WTC11 (cell line): ENCODE measurements at regions not wholly inside any gene's neighbourhood (a gene's known extent, or its start where the extent isn't known, plus 50 kb on each side); places are given as distances from the start of the nearest gene placed in this dataset.

Source experiments
- ATAC-seq: fragments of 200-7000 bp; cut with Tn5 transposase; 2 replicates; pipeline ENCODE4 v1.10.0; 2021; ENCODE audit warnings: mild to moderate bottlenecking, moderate library complexity
- CTCF ChIA-PET: fragments of 300-600 bp; sonication (Branson Sonifier 250); formaldehyde crosslinking; loops from one replicate; lab custom pipeline; 2021; ENCODE audit warnings: antibody characterized with exemption; lab: Charles Lee
- POLR2A ChIA-PET: fragments of 350-600 bp; sonication (Branson Sonifier 250); formaldehyde crosslinking; loops from one replicate; lab custom pipeline; 2021; ENCODE audit warnings: antibody characterized with exemption; lab: Charles Lee
- DNase-seq: peaks from one replicate; pipeline ENCODE4 v3.0.0; 2021; ENCODE audit warnings: low spot score
- H3K27ac Mint-ChIP-seq: 2 replicates; pipeline ENCODE4 v1.8.0; 2021; ENCODE audit warnings: mixed read lengths
- H3K27me3 Mint-ChIP-seq: 2 replicates; pipeline ENCODE4 v1.8.0; 2021; ENCODE audit warnings: low read depth, mild to moderate bottlenecking, moderate library complexity, mixed read lengths
- H3K36me3 Mint-ChIP-seq: 2 replicates; pipeline ENCODE4 v1.8.0; 2021; ENCODE audit warnings: mixed read lengths
- H3K4me1 Mint-ChIP-seq: 2 replicates; pipeline ENCODE4 v1.8.0; 2022; ENCODE audit warnings: mixed read lengths
- H3K4me3 Mint-ChIP-seq: 2 replicates; pipeline ENCODE4 v1.8.0; 2021; ENCODE audit warnings: mild to moderate bottlenecking, moderate library complexity, mixed read lengths
- H3K9me3 Mint-ChIP-seq: 2 replicates; pipeline ENCODE4 v1.8.0; 2021; ENCODE audit warnings: mixed read lengths
- GRHL2 ChIP-seq: fragments of 250-450 bp; sonication (Bioruptor Pico); IDR thresholded peaks from 2 replicates; pipeline ENCODE4 v1.8.0; 2022; ENCODE audit warnings: mild to moderate bottlenecking, moderate library complexity; ENCODE audit not compliant: insufficient replicate concordance, severe bottlenecking
- HMGA2 ChIP-seq: fragments of 250-450 bp; sonication (Bioruptor Pico); IDR thresholded peaks from 2 replicates; pipeline ENCODE4 v1.4.0; 2021; ENCODE audit warnings: mild to moderate bottlenecking, moderate library complexity
- MXD4 ChIP-seq: fragments of 250-450 bp; sonication (Bioruptor Pico); IDR thresholded peaks from 2 replicates; pipeline ENCODE4 v1.8.0; 2021; ENCODE audit warnings: mild to moderate bottlenecking, moderate library complexity, borderline replicate concordance
- OVOL2 ChIP-seq: fragments of 250-450 bp; sonication (Bioruptor Pico); IDR thresholded peaks from 2 replicates; pipeline ENCODE4 v1.9.0; 2021; ENCODE audit warnings: mild to moderate bottlenecking, borderline replicate concordance
- RELA ChIP-seq: sonication (generic); formaldehyde crosslinking; IDR thresholded peaks from 2 replicates; pipeline ENCODE4 v1.8.1; 2022; ENCODE audit warnings: missing genetic modification reagents, mild to moderate bottlenecking, borderline replicate concordance
- SMAD3 ChIP-seq: sonication (generic); formaldehyde crosslinking; IDR thresholded peaks from 2 replicates; pipeline ENCODE4 v1.8.0; 2022; ENCODE audit warnings: missing genetic modification reagents, mild to moderate bottlenecking, borderline replicate concordance
- TEAD1 ChIP-seq: sonication (generic); formaldehyde crosslinking; IDR thresholded peaks from 2 replicates; pipeline ENCODE4 v1.8.0; 2022; ENCODE audit warnings: mild to moderate bottlenecking, missing genetic modification reagents
- ZNF396 ChIP-seq: fragments of 250-450 bp; sonication (Bioruptor Pico); IDR thresholded peaks from 2 replicates; pipeline ENCODE4 v1.8.0; 2021; ENCODE audit warnings: mild to moderate bottlenecking, moderate library complexity, borderline replicate concordance
- TF ChIP-seq, protein P1 (sequence below): sonication (generic); formaldehyde crosslinking; IDR thresholded peaks from 2 replicates; pipeline ENCODE4 v1.8.0; 2022; ENCODE audit warnings: mild to moderate bottlenecking, missing genetic modification reagents
- TF ChIP-seq, protein P2 (sequence below): fragments of 250-450 bp; sonication (Bioruptor Pico); conservative IDR thresholded peaks from 2 replicates; pipeline ENCODE4 v1.9.0; 2021; ENCODE audit warnings: mild to moderate bottlenecking
- TF ChIP-seq, protein P3 (sequence below): sonication (generic); formaldehyde crosslinking; IDR thresholded peaks from 2 replicates; pipeline ENCODE4 v1.8.1; 2022; ENCODE audit warnings: low read depth, missing genetic modification reagents, borderline replicate concordance
- TF ChIP-seq, protein P4 (sequence below): fragments of 250-450 bp; sonication (Bioruptor Pico); IDR thresholded peaks from 2 replicates; pipeline ENCODE4 v1.9.0; 2021; ENCODE audit warnings: moderate library complexity, mild to moderate bottlenecking, inconsistent platforms, borderline replicate concordance
- TF ChIP-seq, protein P5 (sequence below): fragments of 250-450 bp; sonication (Bioruptor Pico); IDR thresholded peaks from 2 replicates; pipeline ENCODE4 v1.9.0; 2021; ENCODE audit warnings: mild to moderate bottlenecking
- TF ChIP-seq, protein P6 (sequence below): sonication (generic); formaldehyde crosslinking; IDR thresholded peaks from 2 replicates; pipeline ENCODE4 v1.8.1; 2022; ENCODE audit warnings: mild to moderate bottlenecking, moderate library complexity, missing genetic modification reagents
- TF ChIP-seq, protein P7 (sequence below): sonication (generic); formaldehyde crosslinking; IDR thresholded peaks from 2 replicates; pipeline ENCODE4 v1.8.0; 2022; ENCODE audit warnings: mild to moderate bottlenecking, missing genetic modification reagents

- no peak for TF ChIP-seq HMGA2 (CRISPR knock-in tag)
- no peak for TF ChIP-seq ZNF396 (CRISPR knock-in tag)
- no peak for TF ChIP-seq SMAD3 (CRISPR knock-in tag)
Observed at GRCh38 chr12:33253178-33253577, 186.4 kb downstream of the SYT10 start (continued).

- Mint-ChIP-seq H3K4me3 (no peak overlapping the region), H3K9me3 (no peaks in the 10 kb centered on the region), H3K27ac (no peak overlapping the region), H3K4me1 (peaks cover 14% of the 10 kb centered on the region), H3K36me3 (no peaks in the 10 kb centered on the region), H3K27me3 (no peaks in the 10 kb centered on the region)
- POLR2A ChIA-PET = no interaction called here
- TF ChIP-seq, protein P1, sequence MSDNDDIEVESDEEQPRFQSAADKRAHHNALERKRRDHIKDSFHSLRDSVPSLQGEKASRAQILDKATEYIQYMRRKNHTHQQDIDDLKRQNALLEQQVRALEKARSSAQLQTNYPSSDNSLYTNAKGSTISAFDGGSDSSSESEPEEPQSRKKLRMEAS (CRISPR knock-in tag) = no peak
- TF ChIP-seq, protein P2, sequence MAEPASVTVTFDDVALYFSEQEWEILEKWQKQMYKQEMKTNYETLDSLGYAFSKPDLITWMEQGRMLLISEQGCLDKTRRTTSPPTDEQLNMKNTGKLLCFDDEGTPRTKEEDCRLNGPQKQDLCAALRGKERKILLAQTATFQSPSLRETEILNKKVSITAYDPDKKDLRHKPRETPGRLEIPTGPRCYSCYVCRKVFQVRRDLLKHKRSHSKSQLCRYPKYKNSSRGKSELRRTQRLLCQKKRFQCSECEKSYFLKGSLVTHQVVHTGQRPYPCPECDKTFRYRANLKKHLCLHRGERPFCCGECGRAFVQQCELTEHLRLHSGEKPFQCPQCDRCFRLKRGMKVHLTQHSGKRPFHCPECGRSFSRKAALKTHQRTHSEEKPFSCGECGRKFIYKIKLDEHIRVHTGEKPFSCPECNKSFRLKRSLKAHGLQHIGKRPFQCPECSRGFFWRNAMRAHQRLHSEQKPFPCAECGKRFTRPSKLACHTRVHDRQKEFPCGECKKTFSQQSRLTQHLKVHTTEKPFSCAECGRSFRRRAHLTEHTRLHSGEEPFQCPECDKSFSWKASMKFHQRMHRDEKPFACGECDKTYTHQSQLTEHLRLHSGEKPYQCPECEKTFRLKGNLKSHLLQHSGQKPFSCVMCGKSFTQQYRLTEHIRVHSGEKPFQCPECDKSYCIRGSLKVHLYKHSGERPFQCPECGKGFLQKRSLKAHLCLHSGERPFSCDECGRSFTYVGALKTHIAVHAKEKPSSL (CRISPR knock-in tag) = no peak
- TF ChIP-seq OVOL2 (no peak), MXD4 (CRISPR knock-in tag) (no peak), GRHL2 (CRISPR knock-in tag) (no peak), RELA (no peak), TEAD1 (CRISPR knock-in tag) (no peak)
- TF ChIP-seq, protein P3, sequence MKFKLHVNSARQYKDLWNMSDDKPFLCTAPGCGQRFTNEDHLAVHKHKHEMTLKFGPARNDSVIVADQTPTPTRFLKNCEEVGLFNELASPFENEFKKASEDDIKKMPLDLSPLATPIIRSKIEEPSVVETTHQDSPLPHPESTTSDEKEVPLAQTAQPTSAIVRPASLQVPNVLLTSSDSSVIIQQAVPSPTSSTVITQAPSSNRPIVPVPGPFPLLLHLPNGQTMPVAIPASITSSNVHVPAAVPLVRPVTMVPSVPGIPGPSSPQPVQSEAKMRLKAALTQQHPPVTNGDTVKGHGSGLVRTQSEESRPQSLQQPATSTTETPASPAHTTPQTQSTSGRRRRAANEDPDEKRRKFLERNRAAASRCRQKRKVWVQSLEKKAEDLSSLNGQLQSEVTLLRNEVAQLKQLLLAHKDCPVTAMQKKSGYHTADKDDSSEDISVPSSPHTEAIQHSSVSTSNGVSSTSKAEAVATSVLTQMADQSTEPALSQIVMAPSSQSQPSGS (CRISPR knock-in tag) = no peak
- TF ChIP-seq, protein P4, sequence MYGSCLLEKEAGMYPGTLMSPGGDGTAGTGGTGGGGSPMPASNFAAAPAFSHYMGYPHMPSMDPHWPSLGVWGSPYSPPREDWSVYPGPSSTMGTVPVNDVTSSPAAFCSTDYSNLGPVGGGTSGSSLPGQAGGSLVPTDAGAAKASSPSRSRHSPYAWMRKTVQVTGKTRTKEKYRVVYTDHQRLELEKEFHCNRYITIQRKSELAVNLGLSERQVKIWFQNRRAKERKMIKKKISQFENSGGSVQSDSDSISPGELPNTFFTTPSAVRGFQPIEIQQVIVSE = no peak
- TF ChIP-seq, protein P5, sequence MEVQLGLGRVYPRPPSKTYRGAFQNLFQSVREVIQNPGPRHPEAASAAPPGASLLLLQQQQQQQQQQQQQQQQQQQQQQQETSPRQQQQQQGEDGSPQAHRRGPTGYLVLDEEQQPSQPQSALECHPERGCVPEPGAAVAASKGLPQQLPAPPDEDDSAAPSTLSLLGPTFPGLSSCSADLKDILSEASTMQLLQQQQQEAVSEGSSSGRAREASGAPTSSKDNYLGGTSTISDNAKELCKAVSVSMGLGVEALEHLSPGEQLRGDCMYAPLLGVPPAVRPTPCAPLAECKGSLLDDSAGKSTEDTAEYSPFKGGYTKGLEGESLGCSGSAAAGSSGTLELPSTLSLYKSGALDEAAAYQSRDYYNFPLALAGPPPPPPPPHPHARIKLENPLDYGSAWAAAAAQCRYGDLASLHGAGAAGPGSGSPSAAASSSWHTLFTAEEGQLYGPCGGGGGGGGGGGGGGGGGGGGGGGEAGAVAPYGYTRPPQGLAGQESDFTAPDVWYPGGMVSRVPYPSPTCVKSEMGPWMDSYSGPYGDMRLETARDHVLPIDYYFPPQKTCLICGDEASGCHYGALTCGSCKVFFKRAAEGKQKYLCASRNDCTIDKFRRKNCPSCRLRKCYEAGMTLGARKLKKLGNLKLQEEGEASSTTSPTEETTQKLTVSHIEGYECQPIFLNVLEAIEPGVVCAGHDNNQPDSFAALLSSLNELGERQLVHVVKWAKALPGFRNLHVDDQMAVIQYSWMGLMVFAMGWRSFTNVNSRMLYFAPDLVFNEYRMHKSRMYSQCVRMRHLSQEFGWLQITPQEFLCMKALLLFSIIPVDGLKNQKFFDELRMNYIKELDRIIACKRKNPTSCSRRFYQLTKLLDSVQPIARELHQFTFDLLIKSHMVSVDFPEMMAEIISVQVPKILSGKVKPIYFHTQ (CRISPR knock-in tag) = no peak
- TF ChIP-seq, protein P6, sequence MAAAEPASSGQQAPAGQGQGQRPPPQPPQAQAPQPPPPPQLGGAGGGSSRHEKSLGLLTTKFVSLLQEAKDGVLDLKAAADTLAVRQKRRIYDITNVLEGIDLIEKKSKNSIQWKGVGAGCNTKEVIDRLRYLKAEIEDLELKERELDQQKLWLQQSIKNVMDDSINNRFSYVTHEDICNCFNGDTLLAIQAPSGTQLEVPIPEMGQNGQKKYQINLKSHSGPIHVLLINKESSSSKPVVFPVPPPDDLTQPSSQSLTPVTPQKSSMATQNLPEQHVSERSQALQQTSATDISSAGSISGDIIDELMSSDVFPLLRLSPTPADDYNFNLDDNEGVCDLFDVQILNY (CRISPR knock-in tag) = no peak
- TF ChIP-seq, protein P7, sequence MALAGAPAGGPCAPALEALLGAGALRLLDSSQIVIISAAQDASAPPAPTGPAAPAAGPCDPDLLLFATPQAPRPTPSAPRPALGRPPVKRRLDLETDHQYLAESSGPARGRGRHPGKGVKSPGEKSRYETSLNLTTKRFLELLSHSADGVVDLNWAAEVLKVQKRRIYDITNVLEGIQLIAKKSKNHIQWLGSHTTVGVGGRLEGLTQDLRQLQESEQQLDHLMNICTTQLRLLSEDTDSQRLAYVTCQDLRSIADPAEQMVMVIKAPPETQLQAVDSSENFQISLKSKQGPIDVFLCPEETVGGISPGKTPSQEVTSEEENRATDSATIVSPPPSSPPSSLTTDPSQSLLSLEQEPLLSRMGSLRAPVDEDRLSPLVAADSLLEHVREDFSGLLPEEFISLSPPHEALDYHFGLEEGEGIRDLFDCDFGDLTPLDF (CRISPR knock-in tag) = no peak
- ATAC-seq (no peak), DNase-seq (no peak)
- CTCF ChIA-PET = no interaction called here
Observed at GRCh38 chr12:33251548-33251947, 188.1 kb downstream of the SYT10 start.
